HEK293 (cell line): ENCODE measurements at regions not wholly inside any gene's neighbourhood (a gene's known extent, or its start where the extent isn't known, plus 50 kb on each side); places are given as distances from the start of the nearest gene placed in this dataset.

Experiments
- CTCF ChIA-PET: fragments of 350-600 bp; formaldehyde crosslinking; extraction: SDS; loops from one replicate; lab custom pipeline; 2021; ENCODE audit warnings: antibody characterized with exemption; lab: Yijun Ruan, JAX
- POLR2A ChIA-PET: fragments of 300-600 bp; formaldehyde crosslinking; extraction: SDS; loops from one replicate; lab custom pipeline; 2020; ENCODE audit warnings: antibody characterized with exemption, inconsistent platforms; lab: Yijun Ruan, JAX
- H3K27ac ChIP-seq: fragments of 200-500 bp; sonication (Bioruptor generic); 2 replicates; pipeline ENCODE4 v1.5.1; 2014; ENCODE audit warnings: low read depth, low read length, control low read depth, inconsistent platforms; ENCODE audit errors: extremely low read depth
- H3K36me3 ChIP-seq, 2 experiments: fragments of 200-500 bp in 1 of 2; sonication (Bioruptor generic) in 1 of 2; 1 replicate in 1 of 2; 2 replicates in 1 of 2; pipeline ENCODE4 v1.5.1; 2014 to 2017; ENCODE audit warnings: inconsistent platforms in 2 of 2, low read length in 2 of 2; ENCODE audit not compliant: control insufficient read depth in 2 of 2, insufficient read depth in 1 of 2
- H3K4me1 ChIP-seq: fragments of 200-500 bp; sonication (Bioruptor generic); 2 replicates; pipeline ENCODE4 v1.5.1; 2014; ENCODE audit warnings: mild to moderate bottlenecking, low read length, inconsistent platforms; ENCODE audit not compliant: control insufficient read depth, insufficient read depth
- H3K4me3 ChIP-seq: 2 replicates; pipeline ENCODE4 v1.5.1; 2011; ENCODE audit warnings: low read depth, mild to moderate bottlenecking, control low read depth, low read length, moderate library complexity
- H3K9me3 ChIP-seq: fragments of 200-500 bp; sonication (Bioruptor generic); 2 replicates; pipeline ENCODE4 v1.5.1; 2014; ENCODE audit warnings: low read depth, low read length, inconsistent platforms; ENCODE audit not compliant: control insufficient read depth, insufficient read depth
- GFI1B ChIP-seq: fragments of 450-650 bp; formaldehyde crosslinking; IDR thresholded peaks from 2 replicates; pipeline ENCODE4 v1.5.1; 2016; ENCODE audit warnings: missing biosample characterization, missing genetic modification characterization
- HOXA7 ChIP-seq: sonication (generic); formaldehyde crosslinking; IDR thresholded peaks from 2 replicates; pipeline ENCODE4 v1.8.1; 2022; ENCODE audit warnings: missing genetic modification reagents, borderline replicate concordance
- MEIS1 ChIP-seq: sonication (generic); formaldehyde crosslinking; IDR thresholded peaks from 2 replicates; pipeline ENCODE4 v1.8.1; 2022; ENCODE audit warnings: missing genetic modification reagents, mild to moderate bottlenecking, borderline replicate concordance
- SP7 ChIP-seq: fragments of 450-650 bp; formaldehyde crosslinking; IDR thresholded peaks from 2 replicates; pipeline ENCODE4 v1.5.1; 2016; ENCODE audit warnings: missing biosample characterization, missing genetic modification characterization
- ZBTB26 ChIP-seq: fragments of 450-650 bp; formaldehyde crosslinking; optimal IDR thresholded peaks from 2 replicates; pipeline ENCODE3; 2016; ENCODE audit warnings: missing biosample characterization, mild to moderate bottlenecking, missing genetic modification characterization
- ZNF114 ChIP-seq: fragments of 450-650 bp; formaldehyde crosslinking; IDR thresholded peaks from 2 replicates; pipeline ENCODE4 v1.5.0; 2017; ENCODE audit warnings: missing biosample characterization, missing genetic modification characterization
- ZNF121 ChIP-seq: fragments of 450-650 bp; formaldehyde crosslinking; IDR thresholded peaks from 2 replicates; pipeline ENCODE4 v1.5.1; 2016; ENCODE audit warnings: missing biosample characterization, missing genetic modification characterization
- ZNF132 ChIP-seq: fragments of 450-650 bp; formaldehyde crosslinking; IDR thresholded peaks from 2 replicates; pipeline ENCODE4 v1.5.1; 2017; ENCODE audit warnings: missing biosample characterization, missing genetic modification characterization, borderline replicate concordance
- ZNF148 ChIP-seq: fragments of 450-650 bp; formaldehyde crosslinking; IDR thresholded peaks from 2 replicates; pipeline ENCODE4 v1.5.0; 2017; ENCODE audit warnings: missing biosample characterization, missing genetic modification characterization, borderline replicate concordance
- ZNF18 ChIP-seq: fragments of 450-650 bp; formaldehyde crosslinking; IDR thresholded peaks from 2 replicates; pipeline ENCODE4 v1.5.1; 2016; ENCODE audit warnings: missing biosample characterization, missing genetic modification characterization
- ZNF184 ChIP-seq: fragments of 450-650 bp; IDR thresholded peaks from 2 replicates; pipeline ENCODE4 v1.5.1; 2018; ENCODE audit warnings: missing biosample characterization, mild to moderate bottlenecking, missing genetic modification characterization
- ZNF324 ChIP-seq: fragments of 450-650 bp; formaldehyde crosslinking; IDR thresholded peaks from 2 replicates; pipeline ENCODE4 v1.5.1; 2016; ENCODE audit warnings: missing biosample characterization, missing genetic modification characterization
- ZNF391 ChIP-seq: fragments of 450-650 bp; formaldehyde crosslinking; IDR thresholded peaks from 2 replicates; pipeline ENCODE4 v1.5.1; 2016; ENCODE audit warnings: low read depth, missing biosample characterization, missing genetic modification characterization, borderline replicate concordance
- ZNF416 ChIP-seq: fragments of 450-650 bp; formaldehyde crosslinking; IDR thresholded peaks from 2 replicates; pipeline ENCODE4 v1.5.1; 2016; ENCODE audit warnings: missing biosample characterization, missing genetic modification characterization
- ZNF530 ChIP-seq: fragments of 450-650 bp; formaldehyde crosslinking; IDR thresholded peaks from 2 replicates; pipeline ENCODE4 v1.5.1; 2016; ENCODE audit warnings: low read depth, missing biosample characterization, missing genetic modification characterization
- ZNF664 ChIP-seq: fragments of 450-650 bp; formaldehyde crosslinking; IDR thresholded peaks from 2 replicates; pipeline ENCODE4 v1.5.1; 2016; ENCODE audit warnings: missing biosample characterization, missing genetic modification characterization
- ZNF776 ChIP-seq: fragments of 450-650 bp; formaldehyde crosslinking; IDR thresholded peaks from 2 replicates; pipeline ENCODE4 v1.5.0; 2017; ENCODE audit warnings: missing biosample characterization, missing genetic modification characterization, borderline replicate concordance
- ZSCAN16 ChIP-seq: fragments of 450-650 bp; formaldehyde crosslinking; IDR thresholded peaks from 2 replicates; pipeline ENCODE4 v1.5.1; 2016; ENCODE audit warnings: missing biosample characterization, missing genetic modification characterization
- ZSCAN5A ChIP-seq: fragments of 450-650 bp; formaldehyde crosslinking; IDR thresholded peaks from 2 replicates; pipeline ENCODE4 v1.5.1; 2016; ENCODE audit warnings: missing biosample characterization, missing genetic modification characterization
- TF ChIP-seq, protein P1 (sequence below): fragments of 450-650 bp; formaldehyde crosslinking; IDR thresholded peaks from 2 replicates; pipeline ENCODE4 v1.5.1; 2017; ENCODE audit warnings: missing biosample characterization, missing genetic modification characterization

DNA sequence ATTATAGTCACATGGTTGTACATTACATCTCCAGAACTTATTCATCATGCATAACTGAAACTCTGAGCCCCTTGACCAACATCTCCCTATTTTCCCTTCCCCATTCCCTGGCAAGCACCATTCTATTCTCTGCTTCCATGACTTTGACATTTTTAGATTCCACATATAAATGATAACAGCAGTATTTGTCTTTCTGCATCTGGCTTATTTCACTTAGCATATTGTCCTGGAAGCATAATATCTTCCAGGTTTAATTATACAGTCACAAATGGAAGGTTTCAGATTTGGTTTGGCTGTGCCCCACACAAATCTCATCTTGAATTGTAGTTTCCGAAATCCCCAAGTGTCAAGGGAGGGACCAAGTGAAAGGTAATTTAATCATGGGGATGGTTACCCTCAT, 626.9 kb upstream of the PKDCC start:
- ChIA-PET CTCF (no interaction called here), POLR2A (no interaction called here)
- Histone ChIP-seq H3K36me3 (no peaks in the 10 kb centered on the region), H3K27ac (no peak overlapping the region), H3K4me1 (no peaks in the 10 kb centered on the region), H3K4me3 (no peak overlapping the region), H3K9me3 (no peaks in the 10 kb centered on the region)
- TF ChIP-seq GFI1B (tag by site-specific recombination), result no peak
- no peak for TF ChIP-seq ZNF114 (tag by site-specific recombination)
- no peak for TF ChIP-seq ZNF776
- no peak for TF ChIP-seq ZBTB26
- TF ChIP-seq MEIS1 (CRISPR knock-in tag), result no peak
- no peak for TF ChIP-seq ZNF530 (tag by site-specific recombination)
- no peak for TF ChIP-seq HOXA7 (CRISPR knock-in tag)
- no peak for TF ChIP-seq ZNF416 (tag by site-specific recombination)
- TF ChIP-seq ZNF391 (tag by site-specific recombination), result no peak
- TF ChIP-seq ZNF324 (tag by site-specific recombination), result no peak
- TF ChIP-seq ZSCAN16 (tag by site-specific recombination), result no peak
- TF ChIP-seq ZNF664, result no peak

GRCh38 chr2:41431756-41432155, 616.1 kb upstream of the PKDCC start:
- no peak overlapping the region for H3K4me3 ChIP-seq
- no peaks in the 10 kb centered on the region for H3K9me3 ChIP-seq
- TF ChIP-seq ZNF132 (tag by site-specific recombination), result no peak
- no peak for TF ChIP-seq ZNF324 (tag by site-specific recombination)
- TF ChIP-seq ZNF184 (tag by site-specific recombination), result no peak
- TF ChIP-seq ZNF148 (tag by site-specific recombination), result no peak
- TF ChIP-seq ZSCAN5A, result no peak
- no peak for TF ChIP-seq ZNF18 (tag by site-specific recombination)
- no peak for TF ChIP-seq SP7
- TF ChIP-seq ZNF121, result no peak
- TF ChIP-seq, protein P1, sequence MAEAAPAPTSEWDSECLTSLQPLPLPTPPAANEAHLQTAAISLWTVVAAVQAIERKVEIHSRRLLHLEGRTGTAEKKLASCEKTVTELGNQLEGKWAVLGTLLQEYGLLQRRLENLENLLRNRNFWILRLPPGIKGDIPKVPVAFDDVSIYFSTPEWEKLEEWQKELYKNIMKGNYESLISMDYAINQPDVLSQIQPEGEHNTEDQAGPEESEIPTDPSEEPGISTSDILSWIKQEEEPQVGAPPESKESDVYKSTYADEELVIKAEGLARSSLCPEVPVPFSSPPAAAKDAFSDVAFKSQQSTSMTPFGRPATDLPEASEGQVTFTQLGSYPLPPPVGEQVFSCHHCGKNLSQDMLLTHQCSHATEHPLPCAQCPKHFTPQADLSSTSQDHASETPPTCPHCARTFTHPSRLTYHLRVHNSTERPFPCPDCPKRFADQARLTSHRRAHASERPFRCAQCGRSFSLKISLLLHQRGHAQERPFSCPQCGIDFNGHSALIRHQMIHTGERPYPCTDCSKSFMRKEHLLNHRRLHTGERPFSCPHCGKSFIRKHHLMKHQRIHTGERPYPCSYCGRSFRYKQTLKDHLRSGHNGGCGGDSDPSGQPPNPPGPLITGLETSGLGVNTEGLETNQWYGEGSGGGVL (tag by site-specific recombination), result no peak
- TF ChIP-seq, all 188 proteins: peak for 0
- CTCF ChIA-PET, result interaction anchor here (0.7 to 0.9 kb wide), 2 partner anchors 18 to 266 kb away, joined by 3 to 4 read pairs; no protein-coding TSS in a partner anchor
- POLR2A ChIA-PET, result no interaction called here
- Histone ChIP-seq H3K36me3 (no peaks in the 10 kb centered on the region), H3K4me1 (no peaks in the 10 kb centered on the region), H3K27ac (no peak overlapping the region)
